HG03066 (cell line): ENCODE measurements at regions not wholly inside any gene's neighbourhood (a gene's known extent, or its start where the extent isn't known, plus 50 kb on each side); places are given as distances from the start of the nearest gene placed in this dataset.

Source experiments
- ATAC-seq: cut with Tn5 transposase; IDR thresholded peaks from one replicate; pipeline ENCODE4 v1.9.1; 2021; ENCODE audit warnings: low read depth; ENCODE audit not compliant: unreplicated experiment

DNA sequence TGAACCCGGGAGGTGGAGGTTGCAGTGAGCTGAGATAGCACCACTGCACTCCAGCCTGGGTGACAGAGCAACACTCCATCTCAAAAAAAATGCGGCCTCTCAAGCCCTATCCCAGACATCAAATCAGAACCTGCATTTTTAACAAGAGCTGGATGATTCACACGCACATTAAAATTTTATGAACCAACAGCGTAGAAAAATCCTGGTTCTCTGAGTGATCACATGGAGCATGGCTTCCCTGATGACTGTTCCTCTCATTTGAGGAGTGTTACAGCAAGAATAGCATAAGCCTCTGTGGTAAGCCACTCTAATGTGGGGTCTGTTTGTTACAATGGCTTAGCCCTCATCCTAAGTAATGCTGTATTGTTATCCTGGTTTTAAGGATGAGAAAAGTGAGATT lies 163.6 kb downstream of the BRMS1L start:
- ATAC-seq, result no peak

DNA sequence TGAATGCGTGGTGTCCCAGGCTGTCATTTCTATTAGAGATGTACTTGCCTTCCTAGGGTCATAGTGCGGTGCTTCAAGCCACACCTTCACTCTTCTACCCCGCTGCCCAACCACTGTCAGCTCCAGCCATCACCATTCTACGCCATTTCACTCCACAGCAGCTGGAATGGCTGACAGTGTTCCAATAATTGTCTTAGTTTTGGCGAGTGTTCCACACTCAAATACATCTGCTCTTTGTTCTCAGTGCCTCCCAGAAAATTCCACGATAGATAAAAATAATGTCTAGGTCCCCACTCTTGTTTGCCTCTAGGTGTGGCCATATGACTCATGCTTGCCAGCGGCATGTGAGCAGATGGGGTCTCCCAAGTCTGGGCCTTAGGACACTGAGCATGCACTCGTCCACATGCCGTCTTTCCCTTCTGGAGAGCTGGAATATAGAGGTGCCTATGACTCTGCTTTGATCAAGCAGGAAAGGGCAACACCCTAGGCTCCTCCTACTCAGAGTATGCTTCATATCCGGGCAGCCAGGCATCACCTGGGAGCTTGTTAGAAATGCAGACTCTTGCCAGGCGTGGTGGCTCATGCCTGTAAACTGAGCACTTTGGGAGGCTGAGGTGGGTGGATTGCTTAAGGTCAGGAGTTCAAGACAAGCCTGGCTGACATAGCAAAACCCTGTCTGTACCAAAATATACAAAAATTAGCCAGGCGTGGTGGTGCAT lies 163.0 kb downstream of the BRMS1L start:
- no peak for ATAC-seq

DNA sequence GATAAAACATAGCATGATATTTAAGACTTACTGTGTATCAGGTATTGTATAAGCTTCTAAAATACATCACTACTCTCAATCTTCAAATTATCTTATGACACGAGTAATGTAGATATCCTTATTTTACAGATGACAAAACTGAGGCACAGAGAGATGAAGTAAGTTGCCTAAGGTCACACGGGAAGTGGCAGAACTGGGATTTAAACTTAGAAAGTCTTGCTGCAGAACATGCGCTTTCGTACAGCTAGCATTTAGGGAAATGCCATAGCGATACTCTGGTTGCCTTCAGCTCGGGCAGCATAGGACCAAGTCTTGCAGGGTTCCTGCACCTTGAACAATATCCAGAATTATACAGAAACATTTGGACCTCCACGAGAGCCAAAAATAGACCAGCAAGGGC lies 162.4 kb downstream of the BRMS1L start:
- ATAC-seq, result no peak

DNA sequence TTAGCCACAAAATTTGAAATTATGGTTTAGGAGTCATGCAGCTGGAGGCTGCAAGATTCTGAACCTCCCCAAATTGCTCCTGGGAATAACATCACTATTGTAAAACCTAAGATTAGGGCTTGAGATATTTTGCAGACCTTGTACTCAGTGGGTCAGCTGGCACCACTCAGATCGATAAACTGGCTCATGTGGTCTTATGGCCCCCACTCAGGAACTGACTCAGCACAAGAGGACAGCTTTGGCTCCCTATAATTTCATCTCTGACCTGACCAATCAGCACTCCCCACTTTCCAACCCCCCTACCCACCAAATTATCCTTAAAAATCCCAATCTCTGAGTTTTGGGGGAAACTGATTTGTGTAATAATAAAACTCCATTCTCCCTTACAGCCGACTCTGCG lies 161.6 kb downstream of the BRMS1L start:
- no peak for ATAC-seq

DNA sequence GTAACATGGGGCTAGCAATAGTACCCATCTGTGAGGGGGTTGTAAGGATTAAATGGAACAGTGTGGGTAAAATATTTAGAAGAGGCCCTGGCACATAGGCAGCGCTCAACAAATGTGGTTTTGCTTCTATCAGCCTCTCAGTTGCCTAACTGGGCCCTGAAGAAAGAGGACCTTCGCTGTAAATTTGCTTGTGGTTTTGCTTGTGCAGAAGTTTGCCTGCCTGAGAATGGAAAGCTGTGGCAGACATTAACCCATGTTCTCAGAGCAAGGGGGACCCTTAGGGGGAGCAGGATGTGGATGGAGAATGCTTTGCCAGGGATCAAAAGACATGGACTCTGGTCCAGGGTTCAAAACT lies 160.1 kb downstream of the BRMS1L start:
- ATAC-seq, result peak; percentile 75

DNA sequence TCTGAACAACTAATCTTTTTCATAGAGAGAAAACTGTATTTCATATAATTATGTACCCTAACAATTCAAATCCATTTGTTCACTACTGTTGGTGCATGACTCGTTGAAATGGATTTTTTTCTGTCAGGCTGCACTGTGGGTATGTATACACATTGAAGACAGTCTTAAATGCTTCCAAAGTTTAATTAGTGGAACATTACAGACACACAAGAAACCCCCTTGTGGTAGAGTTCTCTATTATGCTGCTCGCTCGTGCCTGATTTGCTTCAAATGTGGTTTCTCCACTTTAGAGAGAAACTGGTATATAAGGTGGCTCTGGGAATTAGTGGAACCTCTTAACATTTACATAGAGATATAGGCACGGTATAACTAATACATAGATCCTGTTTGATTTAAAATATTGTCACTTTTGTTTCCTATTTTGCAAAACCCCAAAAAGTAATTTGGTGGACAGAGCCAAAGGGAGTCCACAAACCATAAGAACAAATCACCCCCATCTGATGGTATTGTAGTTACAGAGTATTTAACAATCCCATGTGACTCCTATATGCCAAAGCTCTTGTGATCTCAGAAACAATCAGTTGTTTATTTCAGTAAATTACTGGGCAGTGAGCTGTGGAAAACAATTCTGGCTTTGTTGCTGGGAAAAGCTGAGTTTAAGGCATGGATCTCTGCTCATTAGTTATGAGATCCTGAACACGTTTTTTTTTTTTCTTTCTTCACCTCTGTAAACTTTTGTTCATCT lies 159.5 kb downstream of the BRMS1L start:
- no peak for ATAC-seq

DNA sequence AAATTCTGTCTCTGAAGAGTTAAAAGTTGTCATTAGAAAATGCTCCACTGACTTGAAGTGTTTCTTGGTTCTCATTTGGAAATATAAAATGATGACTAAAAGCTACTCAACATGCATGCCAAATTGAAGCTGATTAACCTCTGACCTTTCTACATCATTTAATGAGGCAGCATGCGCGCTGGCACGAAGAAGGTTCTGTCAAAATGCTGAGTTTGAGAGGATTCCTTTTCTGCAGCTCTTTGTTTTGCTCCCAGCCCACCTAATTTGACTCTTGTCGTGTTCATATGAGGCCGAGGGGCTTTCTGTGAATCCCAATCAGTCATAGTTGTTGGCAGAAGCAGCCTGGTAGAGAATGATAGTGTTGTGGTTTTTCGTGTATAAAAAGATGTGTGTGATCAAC lies 153.4 kb downstream of the BRMS1L start:
- no peak for ATAC-seq

DNA sequence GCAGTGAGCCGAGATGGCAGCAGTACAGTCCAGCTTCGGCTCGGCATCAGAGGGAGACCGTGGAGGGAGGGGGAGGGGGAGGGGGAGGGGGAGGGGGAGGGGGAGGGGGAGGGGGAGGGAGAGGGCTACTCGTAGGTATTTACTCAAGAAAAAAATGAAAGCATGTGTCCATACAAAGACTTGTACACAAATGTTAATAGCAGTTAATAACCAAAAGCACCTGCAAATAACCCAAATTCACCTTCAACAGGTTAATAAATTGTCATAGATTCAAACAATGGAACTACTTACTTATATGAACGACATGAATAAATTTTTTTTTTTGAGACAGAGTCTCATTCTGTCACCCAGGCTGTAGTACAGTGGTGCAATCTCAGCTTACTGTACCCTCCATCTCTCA lies 152.4 kb downstream of the BRMS1L start:
- ATAC-seq, result no peak

DNA sequence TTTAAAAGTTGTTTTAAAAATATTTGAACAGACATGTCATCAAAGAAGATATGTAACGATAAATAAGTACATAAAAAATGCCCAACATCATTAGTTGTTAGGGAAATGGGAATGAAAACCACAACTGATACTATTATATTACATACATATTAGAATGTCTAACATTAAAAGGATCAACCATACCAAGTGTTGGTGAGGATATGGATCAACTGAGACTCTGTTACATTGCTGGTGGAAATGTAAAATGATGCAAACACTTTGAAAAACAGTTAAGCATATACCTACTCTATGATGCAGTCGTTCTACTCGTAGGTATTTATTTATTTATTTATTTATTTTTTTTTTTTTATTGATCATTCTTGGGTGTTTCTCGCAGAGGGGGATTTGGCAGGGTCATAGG lies 149.7 kb downstream of the BRMS1L start:
- no peak for ATAC-seq

DNA sequence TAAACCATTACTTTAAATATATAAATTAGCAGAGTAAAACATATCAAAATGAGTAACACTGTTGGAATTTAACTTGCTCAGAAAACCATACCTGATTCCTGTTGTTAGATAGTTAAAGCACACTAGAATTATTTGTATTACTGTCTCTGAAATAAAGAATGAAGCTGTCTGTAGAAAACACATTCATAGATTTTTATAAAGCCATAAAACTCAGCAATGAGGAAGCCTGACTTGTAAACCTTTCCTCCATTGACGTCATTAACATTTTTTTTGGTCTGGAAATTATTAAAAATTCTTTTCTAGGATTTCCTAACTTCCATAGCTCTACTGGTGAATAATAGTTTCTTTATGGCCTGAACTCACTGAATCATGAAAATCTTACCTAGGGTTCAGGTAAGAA lies 147.6 kb downstream of the BRMS1L start:
- ATAC-seq, result no peak

DNA sequence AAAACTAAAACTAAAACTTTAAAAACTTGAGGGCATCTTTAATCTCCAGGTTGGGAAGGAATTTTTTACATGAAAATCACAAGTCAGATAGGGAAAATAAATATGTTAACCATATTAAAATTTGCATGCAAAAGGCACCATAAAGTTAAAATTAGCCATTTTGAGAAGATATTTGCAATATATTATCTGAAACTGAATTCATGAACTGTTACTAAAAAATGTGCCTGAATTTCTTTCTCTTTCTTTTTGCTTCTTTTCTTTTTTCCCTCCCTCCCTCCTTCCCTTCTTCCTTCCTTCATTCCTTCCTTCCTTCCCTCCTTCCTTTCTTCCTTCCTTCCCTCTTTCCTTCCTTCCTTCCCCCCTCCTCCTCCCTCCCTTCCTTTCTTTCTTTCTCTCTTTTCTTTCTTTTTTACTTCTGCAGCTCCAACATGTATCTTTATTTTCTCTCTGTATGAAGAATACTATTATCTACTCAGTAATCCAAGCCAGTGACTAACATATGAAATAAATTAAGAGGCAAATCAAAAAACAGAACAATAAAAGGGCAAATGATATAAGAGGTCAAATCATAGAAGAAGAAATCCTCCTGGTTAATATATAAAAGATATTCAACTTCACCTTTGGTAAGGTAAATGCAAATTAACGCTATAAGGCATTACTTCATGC lies 146.0 kb downstream of the BRMS1L start:
- no peak for ATAC-seq

DNA sequence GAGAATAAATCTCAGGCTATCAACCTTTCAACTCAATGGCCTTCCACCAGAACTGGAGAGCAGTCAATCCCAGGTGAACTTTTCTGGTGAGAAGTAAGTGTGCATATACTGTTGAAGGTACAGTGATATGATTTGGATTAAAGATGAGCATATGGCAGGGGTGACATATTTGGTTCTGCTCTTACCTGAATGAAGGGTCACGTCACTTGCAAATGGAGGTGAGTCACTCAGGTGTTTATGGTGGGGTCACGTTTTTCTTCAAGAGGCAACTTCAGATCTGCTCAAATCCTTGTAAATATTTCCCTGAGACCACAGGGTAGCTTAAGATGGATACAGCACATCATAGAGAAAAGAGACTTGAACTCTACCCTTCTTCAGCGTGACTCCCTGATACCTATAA lies 143.2 kb downstream of the BRMS1L start:
- no peak for ATAC-seq

DNA sequence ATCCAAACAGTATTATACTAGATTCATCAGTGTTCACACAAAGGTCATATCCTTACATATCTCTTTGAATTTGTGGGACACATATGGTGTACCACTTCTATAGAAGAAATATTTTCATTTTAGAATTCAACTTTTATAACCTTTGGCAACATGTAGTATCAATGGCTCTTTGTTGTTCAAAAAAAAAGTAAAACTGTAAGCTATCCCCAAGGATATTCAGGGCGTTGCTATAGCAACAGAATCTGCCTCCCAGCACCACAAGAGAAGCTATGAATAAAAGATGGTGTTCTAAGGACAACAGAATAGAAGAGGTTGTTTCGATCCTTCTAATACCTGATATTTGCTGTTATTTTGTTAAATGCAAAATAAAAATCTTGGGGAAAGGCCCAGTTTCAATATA lies 139.3 kb downstream of the BRMS1L start:
- no peak for ATAC-seq

DNA sequence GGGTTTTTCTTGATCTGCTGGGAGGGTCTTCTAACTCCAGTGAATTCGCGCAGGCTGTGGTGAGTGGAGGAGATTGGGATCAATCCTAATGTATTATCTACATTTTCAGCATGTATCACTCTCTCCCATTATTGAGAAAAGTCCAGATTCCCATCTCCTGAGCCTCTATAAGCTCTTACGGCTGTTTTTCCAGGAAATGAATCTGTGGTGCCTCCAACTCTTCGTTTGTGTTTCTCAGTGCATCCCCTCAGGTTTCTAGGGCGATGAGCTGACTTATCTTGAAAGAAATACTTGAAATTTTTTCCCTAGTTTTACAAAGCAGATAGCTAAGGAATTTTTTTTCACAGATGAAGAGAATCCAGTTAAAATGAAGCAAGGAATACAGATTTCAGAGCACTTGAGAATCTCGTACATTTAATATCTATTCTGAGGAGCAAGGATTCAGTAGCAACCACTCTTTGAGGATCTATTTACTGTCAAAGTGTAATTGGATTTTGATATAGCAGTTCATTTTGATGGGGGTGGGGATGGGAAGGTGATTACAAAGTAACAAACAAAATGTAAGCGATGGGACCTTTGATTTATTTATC lies 138.7 kb downstream of the BRMS1L start:
- no peak for ATAC-seq

DNA sequence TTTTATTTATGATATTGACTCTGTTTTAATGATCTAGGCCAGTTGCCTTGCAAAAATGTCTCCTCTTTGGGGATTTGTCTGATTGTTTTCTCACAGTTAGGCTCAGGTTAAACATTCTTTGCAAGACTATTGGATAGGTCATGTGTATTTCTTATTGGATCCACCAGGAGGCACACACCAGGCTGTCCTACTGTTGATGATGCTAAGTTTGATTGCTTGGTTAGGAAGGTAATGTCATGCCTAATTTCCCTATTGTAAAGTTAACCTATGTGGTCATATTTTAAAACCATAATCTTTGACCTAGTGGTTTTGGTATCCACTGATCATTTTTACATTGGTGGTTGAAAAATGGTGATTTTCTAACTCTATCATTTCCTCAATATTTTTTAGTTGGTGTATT lies 137.1 kb downstream of the BRMS1L start:
- ATAC-seq, result no peak

DNA sequence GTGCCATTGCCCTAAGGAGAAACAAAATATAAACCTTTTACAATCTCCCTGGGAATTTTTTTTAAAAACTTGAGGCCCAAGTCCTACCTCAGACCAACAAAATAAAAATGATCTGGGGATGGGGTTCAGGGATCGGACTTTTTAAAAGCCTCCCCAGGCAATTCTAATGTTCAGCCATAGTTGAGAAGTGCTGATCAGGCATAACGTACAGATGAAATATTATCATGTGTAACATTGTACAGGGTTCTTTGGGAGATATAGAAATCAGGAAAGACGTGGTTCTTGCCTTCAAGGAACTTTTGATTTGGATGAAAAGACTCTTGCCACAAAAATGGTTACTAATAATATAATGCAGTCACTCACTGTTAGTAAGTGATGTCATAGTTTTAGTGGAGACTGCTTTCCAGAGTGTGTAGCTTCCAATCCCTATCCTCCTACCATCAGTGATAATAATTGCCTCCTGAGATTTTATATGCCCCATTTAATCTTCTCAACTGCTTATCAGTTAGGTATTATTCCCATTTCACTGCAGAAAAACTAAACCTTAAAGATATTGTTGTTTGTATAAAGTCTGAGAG lies 135.6 kb downstream of the BRMS1L start:
- ATAC-seq, result no peak

DNA sequence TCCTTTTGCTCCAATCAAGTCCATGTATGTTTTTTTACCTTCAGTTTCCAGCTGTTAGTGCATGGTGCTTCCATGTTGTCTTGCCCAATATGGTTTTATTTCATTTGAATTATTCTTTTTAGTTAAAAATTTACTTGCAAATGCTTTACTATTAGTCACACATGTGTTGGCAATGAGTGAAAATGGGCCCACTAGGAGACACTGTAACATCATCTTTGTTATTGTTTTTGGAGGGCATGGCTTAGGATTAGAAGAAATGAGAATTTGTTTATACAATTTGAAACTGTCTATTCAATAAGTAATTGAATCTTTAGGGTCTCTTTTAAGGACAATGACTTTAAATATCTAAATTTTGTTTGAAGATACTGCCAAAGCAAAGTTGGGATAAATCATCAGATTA lies 133.7 kb downstream of the BRMS1L start:
- ATAC-seq, result no peak

DNA sequence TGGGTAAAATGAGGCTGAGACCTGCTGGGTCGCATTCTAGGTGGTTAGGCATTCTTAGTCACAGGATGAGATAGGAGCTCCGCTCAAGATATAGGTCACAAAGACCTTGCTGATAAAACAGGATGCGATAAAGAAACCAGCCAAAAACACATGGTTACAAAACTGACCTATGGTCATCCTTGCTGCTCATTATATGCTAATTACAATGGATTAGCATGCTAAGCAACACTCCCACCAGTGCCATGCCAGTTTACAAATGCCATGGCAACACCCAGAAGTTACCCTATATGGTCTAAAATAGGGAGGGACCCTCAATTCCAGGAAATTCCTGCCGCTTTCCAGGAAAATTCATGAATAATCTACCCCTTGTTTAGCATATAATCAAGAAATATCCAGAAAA lies 132.4 kb downstream of the BRMS1L start:
- ATAC-seq, result no peak

DNA sequence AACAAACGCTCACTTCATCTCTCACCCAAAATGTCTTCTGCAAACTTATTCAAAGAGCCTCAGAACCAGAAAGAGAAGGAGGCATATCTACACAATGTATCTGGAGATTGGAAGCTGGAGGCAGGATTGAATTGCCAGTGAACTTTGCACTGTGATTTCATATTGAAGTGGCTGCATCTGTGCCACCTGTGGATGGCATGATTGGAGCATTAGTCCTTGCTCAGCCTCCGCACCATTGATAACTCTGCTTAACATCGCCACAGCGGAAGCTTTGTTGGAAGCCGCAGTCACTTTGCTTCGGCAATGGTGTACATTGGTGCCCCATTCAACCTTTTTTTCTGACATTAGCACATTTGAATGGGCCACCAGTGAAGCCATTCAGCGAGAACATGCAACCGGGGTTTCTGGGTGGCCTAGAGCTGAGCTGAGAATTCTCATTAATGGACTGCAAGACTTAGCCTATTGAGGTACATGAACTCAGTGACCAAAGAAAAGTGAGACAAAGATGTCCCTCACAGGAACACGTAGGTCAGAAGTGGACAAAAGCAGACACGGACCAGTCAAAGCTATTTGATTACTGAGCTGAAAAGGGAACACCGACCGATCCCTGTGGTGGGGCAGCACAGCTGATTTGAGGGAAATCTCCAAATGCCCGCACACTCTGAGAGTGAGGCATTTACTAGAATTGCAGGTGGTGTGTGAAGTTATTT lies 130.4 kb downstream of the BRMS1L start:
- no peak for ATAC-seq

DNA sequence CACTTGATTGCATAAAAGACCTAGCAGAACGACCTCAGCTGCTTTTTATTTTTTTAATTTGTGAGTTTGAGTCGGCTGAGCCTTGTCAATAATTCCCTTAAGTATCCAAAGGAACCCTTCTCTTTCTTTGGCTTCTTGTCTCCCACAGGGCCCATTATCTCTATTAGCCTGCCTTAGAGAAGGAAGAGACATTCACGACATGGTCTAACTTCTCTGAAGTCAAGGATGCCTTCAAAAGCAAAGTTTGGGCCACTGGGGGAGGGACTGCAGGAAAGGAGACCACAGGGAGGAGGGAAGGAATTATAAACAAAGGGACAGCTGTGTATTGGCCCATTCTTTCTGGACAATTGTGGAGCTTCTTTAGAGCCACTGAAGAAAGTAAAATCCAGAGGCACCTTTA lies 126.4 kb downstream of the BRMS1L start:
- ATAC-seq, result no peak
